ENCODE measurements at regions not wholly inside any gene's neighbourhood (a gene's known extent, or its start where the extent isn't known, plus 50 kb on each side); places are given as distances from the start of the nearest gene placed in this dataset.
A peak's percentile ranks its signal among the peaks of the same experiment; 100 is the strongest.

- no peak for DNase-seq (ENCODE audit: low read depth in 3 of 3)
These were observed 100.6 kb downstream of the ENGASE start for GRCh38 chr17:79174905-79175856.

- DNase-seq (ENCODE audit: low read depth in 3 of 3), result no peak
These were observed 99.7 kb downstream of the ENGASE start for GRCh38 chr17:79174193-79174765.

GRCh38 chr17:79171188-79171587 is 96.6 kb downstream of the ENGASE start:
- no peak for DNase-seq (ENCODE audit: low read depth in 3 of 3)

GRCh38 chr17:79169861-79170260 is 95.2 kb downstream of the ENGASE start:
- no peak for DNase-seq (ENCODE audit: low read depth in 3 of 3)

- DNase-seq (ENCODE audit: low read depth in 3 of 3), result no peak
These were observed 94.7 kb downstream of the ENGASE start for GRCh38 chr17:79169366-79169765.

GRCh38 chr17:79168486-79169055 is 93.9 kb downstream of the ENGASE start:
- no peak for DNase-seq (ENCODE audit: low read depth in 3 of 3)

- DNase-seq (ENCODE audit: low read depth in 3 of 3), result no peak
These were observed 92.9 kb downstream of the ENGASE start for GRCh38 chr17:79167486-79167885.

GRCh38 chr17:79165756-79166473 is 91.3 kb downstream of the ENGASE start:
- DNase-seq (ENCODE audit: low read depth in 3 of 3), result no peak

GRCh38 chr17:79164913-79165695 is 90.5 kb downstream of the ENGASE start:
- DNase-seq (ENCODE audit: low read depth in 3 of 3), result no peak

GRCh38 chr17:79164408-79164807 is 89.8 kb downstream of the ENGASE start:
- DNase-seq (ENCODE audit: low read depth in 3 of 3), result no peak

GRCh38 chr17:79163071-79163470 is 88.4 kb downstream of the ENGASE start:
- DNase-seq (ENCODE audit: low read depth in 3 of 3), result no peak

- no peak for DNase-seq (ENCODE audit: low read depth in 3 of 3)
These were observed 87.7 kb downstream of the ENGASE start for GRCh38 chr17:79162012-79162963.

GRCh38 chr17:79160980-79161636 is 86.5 kb downstream of the ENGASE start:
- peak in 1 of 3 donors; percentile 16 for DNase-seq (ENCODE audit: low read depth in 3 of 3)

- no peak for DNase-seq (ENCODE audit: low read depth in 3 of 3)
These were observed 85.3 kb downstream of the ENGASE start for GRCh38 chr17:79159926-79160325.

GRCh38 chr17:79159471-79159870 is 84.8 kb downstream of the ENGASE start:
- no peak for DNase-seq (ENCODE audit: low read depth in 3 of 3)

GRCh38 chr17:79156463-79157095 is 82.0 kb downstream of the ENGASE start:
- no peak for DNase-seq (ENCODE audit: low read depth in 3 of 3)

GRCh38 chr17:79155701-79156100 is 81.1 kb downstream of the ENGASE start:
- DNase-seq (ENCODE audit: low read depth in 3 of 3), result no peak

- no peak for DNase-seq (ENCODE audit: low read depth in 3 of 3)
These were observed 80.4 kb downstream of the ENGASE start for GRCh38 chr17:79154951-79155585.

- DNase-seq (ENCODE audit: low read depth in 3 of 3), result no peak
These were observed 79.8 kb downstream of the ENGASE start for GRCh38 chr17:79154446-79154845.

All from stimulated activated CD4-positive, alpha-beta T cell treated with anti-CD3 and anti-CD28 coated beads, TNF-alpha, amount 100 ng/mL, for 48 hours (primary cell).